ENCODE measurements at regions not wholly inside any gene's neighbourhood (a gene's known extent, or its start where the extent isn't known, plus 50 kb on each side); places are given as distances from the start of the nearest gene placed in this dataset.

DNA sequence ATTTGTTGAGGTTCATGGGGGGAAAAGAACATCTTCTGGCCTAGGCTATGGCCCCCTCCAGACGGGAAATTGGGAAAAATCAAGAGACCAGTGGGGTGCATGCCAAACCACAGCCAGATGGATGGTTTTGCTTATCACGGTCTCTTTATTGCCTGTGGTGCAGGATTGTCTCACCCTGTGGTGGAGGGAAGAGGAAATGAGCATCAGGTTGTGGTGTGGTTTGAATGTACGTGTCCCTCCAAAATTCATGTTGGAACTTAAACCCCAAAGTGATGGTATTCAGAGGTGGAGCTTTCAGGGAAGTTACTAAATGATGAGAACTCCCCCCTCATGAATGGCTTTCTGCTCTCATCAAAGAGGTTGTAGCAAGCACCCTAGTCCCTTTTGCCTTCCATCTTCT lies 525.7 kb downstream of the NPHP4 start:
- TF ChIP-seq, protein P1, sequence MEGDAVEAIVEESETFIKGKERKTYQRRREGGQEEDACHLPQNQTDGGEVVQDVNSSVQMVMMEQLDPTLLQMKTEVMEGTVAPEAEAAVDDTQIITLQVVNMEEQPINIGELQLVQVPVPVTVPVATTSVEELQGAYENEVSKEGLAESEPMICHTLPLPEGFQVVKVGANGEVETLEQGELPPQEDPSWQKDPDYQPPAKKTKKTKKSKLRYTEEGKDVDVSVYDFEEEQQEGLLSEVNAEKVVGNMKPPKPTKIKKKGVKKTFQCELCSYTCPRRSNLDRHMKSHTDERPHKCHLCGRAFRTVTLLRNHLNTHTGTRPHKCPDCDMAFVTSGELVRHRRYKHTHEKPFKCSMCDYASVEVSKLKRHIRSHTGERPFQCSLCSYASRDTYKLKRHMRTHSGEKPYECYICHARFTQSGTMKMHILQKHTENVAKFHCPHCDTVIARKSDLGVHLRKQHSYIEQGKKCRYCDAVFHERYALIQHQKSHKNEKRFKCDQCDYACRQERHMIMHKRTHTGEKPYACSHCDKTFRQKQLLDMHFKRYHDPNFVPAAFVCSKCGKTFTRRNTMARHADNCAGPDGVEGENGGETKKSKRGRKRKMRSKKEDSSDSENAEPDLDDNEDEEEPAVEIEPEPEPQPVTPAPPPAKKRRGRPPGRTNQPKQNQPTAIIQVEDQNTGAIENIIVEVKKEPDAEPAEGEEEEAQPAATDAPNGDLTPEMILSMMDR (IDR thresholded peaks at IDR 0.05; ENCODE audit: borderline replicate concordance, extremely low read depth, low read length, poor library complexity, severe bottlenecking) = no peak
- TF ChIP-seq EZH2 (IDR thresholded peaks at IDR 0.05; ENCODE audit: borderline replicate concordance, low read depth, low read length, severe bottlenecking) = no peak
